MM.1S (cell line): ENCODE measurements at regions not wholly inside any gene's neighbourhood (a gene's known extent, or its start where the extent isn't known, plus 50 kb on each side); places are given as distances from the start of the nearest gene placed in this dataset.
A peak's percentile ranks its signal among the peaks of the same experiment; 100 is the strongest.

ENCODE experiments used
- DNase-seq: peaks from one replicate; pipeline ENCODE4 v3.0.0-alpha.2; 2015
- H2AFZ ChIP-seq: fragments of 300-600 bp; sonication (generic); 2 replicates; pipeline ENCODE4 v1.6.0; 2016; ENCODE audit warnings: antibody characterized with exemption, low read length
- H3F3A ChIP-seq: fragments of 300-600 bp; sonication (generic); 2 replicates; pipeline ENCODE4 v1.6.1; 2016; ENCODE audit warnings: mild to moderate bottlenecking, antibody characterized with exemption, low read length, moderate library complexity, mixed read lengths; ENCODE audit not compliant: insufficient read depth
- H3K27ac ChIP-seq: fragments of 300-600 bp; sonication (generic); 2 replicates; pipeline ENCODE4 v1.5.1; 2016; ENCODE audit warnings: mild to moderate bottlenecking, low read length
- H3K27me3 ChIP-seq: fragments of 300-600 bp; sonication (generic); replicated peaks from 2 replicates; pipeline ENCODE4 v1.6.0; 2016; ENCODE audit warnings: low read length; ENCODE audit not compliant: insufficient read depth
- H3K36me3 ChIP-seq: fragments of 300-600 bp; sonication (generic); replicated peaks from 2 replicates; pipeline ENCODE4 v1.6.1; 2016; ENCODE audit warnings: mild to moderate bottlenecking, low read length, mixed read lengths; ENCODE audit not compliant: insufficient read depth
- H3K4me1 ChIP-seq: fragments of 300-600 bp; sonication (generic); 2 replicates; pipeline ENCODE4 v1.6.1; 2016; ENCODE audit warnings: low read length, mixed read lengths
- H3K4me2 ChIP-seq: fragments of 300-600 bp; sonication (generic); 2 replicates; pipeline ENCODE4 v1.6.0; 2016; ENCODE audit warnings: low read depth, low read length
- H3K4me3 ChIP-seq: fragments of 300-600 bp; sonication (generic); 2 replicates; pipeline ENCODE4 v1.5.1; 2016; ENCODE audit warnings: low read length, mixed read lengths
- H3K79me2 ChIP-seq: fragments of 300-600 bp; sonication (generic); 2 replicates; pipeline ENCODE4 v1.6.1; 2016; ENCODE audit warnings: mixed run types, low read length, mixed read lengths
- H3K9ac ChIP-seq: fragments of 300-600 bp; sonication (generic); 2 replicates; pipeline ENCODE4 v1.6.1; 2016; ENCODE audit warnings: low read length, mixed read lengths
- H3K9me2 ChIP-seq: fragments of 300-600 bp; sonication (generic); replicated peaks from 2 replicates; pipeline ENCODE4 v1.6.1; 2016; ENCODE audit warnings: mild to moderate bottlenecking, low read length, mixed read lengths; ENCODE audit not compliant: insufficient read depth
- H3K9me3 ChIP-seq: fragments of 300-600 bp; sonication (generic); replicated peaks from 2 replicates; pipeline ENCODE4 v1.6.1; 2016; ENCODE audit warnings: mild to moderate bottlenecking, low read length, mixed read lengths; ENCODE audit not compliant: insufficient read depth
- H4K20me1 ChIP-seq: fragments of 300-600 bp; sonication (generic); 2 replicates; pipeline ENCODE4 v1.6.1; 2016; ENCODE audit warnings: mild to moderate bottlenecking, low read length, moderate library complexity, mixed read lengths; ENCODE audit not compliant: insufficient read depth
- CTCF ChIP-seq: fragments of 300-600 bp; sonication (generic); IDR thresholded peaks from 2 replicates; pipeline ENCODE4 v1.5.1; 2016; ENCODE audit warnings: antibody characterized with exemption, low read length, mixed read lengths
- EZH2 ChIP-seq: fragments of 300-600 bp; sonication (generic); optimal IDR thresholded peaks from 2 replicates; pipeline ENCODE3; 2017; ENCODE audit warnings: low read depth, mild to moderate bottlenecking, antibody characterized with exemption, low read length, mixed read lengths
- EZH2phosphoT487 ChIP-seq: fragments of 300-600 bp; sonication (generic); IDR thresholded peaks from 2 replicates; pipeline ENCODE4 v1.6.1; 2018; ENCODE audit warnings: antibody characterized with exemption, low read length

DNA sequence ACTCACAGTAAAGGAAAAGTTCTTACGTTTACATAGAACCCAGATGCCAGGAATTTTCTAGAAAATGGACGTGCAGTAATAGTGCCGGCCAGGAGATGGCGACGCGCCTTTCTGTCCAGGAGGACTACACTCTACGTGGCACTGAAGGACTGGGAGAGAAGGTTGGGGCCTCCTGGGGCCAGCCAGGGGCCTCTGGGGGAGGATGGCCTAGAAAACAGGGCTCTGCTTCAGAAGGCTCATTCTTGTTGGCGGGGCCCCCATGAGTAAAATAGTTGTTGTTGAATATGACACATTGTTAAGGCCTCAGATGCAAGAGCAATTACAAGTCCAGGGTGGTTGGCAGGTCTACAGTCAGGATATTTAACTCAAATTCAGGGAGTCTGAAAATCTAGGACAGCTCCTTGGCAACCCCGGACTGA lies 120.1 kb upstream of the MAX start:
- no peaks in the 10 kb centered on the region for H3K36me3 ChIP-seq
- no peak overlapping the region for H3K4me3 ChIP-seq
- no peaks in the 10 kb centered on the region for H3K9me3 ChIP-seq
- H4K20me1 ChIP-seq = no peaks in the 10 kb centered on the region
- peak; percentile 44 for DNase-seq
- H3K4me1 ChIP-seq = peaks cover 6% of the 10 kb centered on the region
- no peak overlapping the region for H3K9ac ChIP-seq
- no peak overlapping the region for H3K4me2 ChIP-seq
- no peak overlapping the region for H3K27ac ChIP-seq
- H2AFZ ChIP-seq = no peak overlapping the region
- no peaks in the 10 kb centered on the region for H3K27me3 ChIP-seq
- H3K9me2 ChIP-seq = no peaks in the 10 kb centered on the region
- TF ChIP-seq EZH2 = no peak
- peak; percentile 67 for TF ChIP-seq CTCF
- no peaks in the 10 kb centered on the region for H3K79me2 ChIP-seq
- no peaks in the 10 kb centered on the region for H3F3A ChIP-seq

GRCh38 chr14:65223636-65224035 lies 121.3 kb upstream of the MAX start:
- H2AFZ ChIP-seq = no peak overlapping the region

GRCh38 chr14:65224799-65225198 lies 122.5 kb upstream of the MAX start:
- H3K9me2 ChIP-seq = no peaks in the 10 kb centered on the region
- no peaks in the 10 kb centered on the region for H3K36me3 ChIP-seq
- H3K79me2 ChIP-seq = no peaks in the 10 kb centered on the region
- H3K27me3 ChIP-seq = no peaks in the 10 kb centered on the region
- no peak overlapping the region for H2AFZ ChIP-seq
- H4K20me1 ChIP-seq = no peaks in the 10 kb centered on the region
- no peak overlapping the region for H3K9ac ChIP-seq
- TF ChIP-seq EZH2 = no peak
- no peak for TF ChIP-seq CTCF
- no peak for TF ChIP-seq EZH2phosphoT487
- H3K27ac ChIP-seq = no peak overlapping the region
- H3K4me3 ChIP-seq = no peak overlapping the region
- peaks cover 7% of the 10 kb centered on the region; the same call in 1 of the 2 replicates for H3F3A ChIP-seq
- peaks cover 18% of the 10 kb centered on the region for H3K4me1 ChIP-seq
- no peak overlapping the region for H3K4me2 ChIP-seq
- no peaks in the 10 kb centered on the region for H3K9me3 ChIP-seq
- DNase-seq = no peak

More at GRCh38 chr14:65223636-65224035, 121.3 kb upstream of the MAX start:
- H3K27me3 ChIP-seq = no peaks in the 10 kb centered on the region
- no peak overlapping the region for H3K9ac ChIP-seq
- TF ChIP-seq CTCF = no peak
- no peak for TF ChIP-seq EZH2
- no peak for TF ChIP-seq EZH2phosphoT487
- H3K9me2 ChIP-seq = no peaks in the 10 kb centered on the region
- no peak overlapping the region for H3K4me3 ChIP-seq
- H3K4me2 ChIP-seq = no peak overlapping the region
- 0 out of 2 replicates have a peak, but pooled peaks cover under 1% of the 10 kb centered on the region for H3F3A ChIP-seq
- no peaks in the 10 kb centered on the region for H3K9me3 ChIP-seq
- DNase-seq = no peak
- H3K27ac ChIP-seq = no peak overlapping the region
- no peaks in the 10 kb centered on the region for H3K36me3 ChIP-seq
- no peaks in the 10 kb centered on the region for H4K20me1 ChIP-seq
- H3K79me2 ChIP-seq = no peaks in the 10 kb centered on the region
- peaks cover 12% of the 10 kb centered on the region for H3K4me1 ChIP-seq
